ENCODE measurements at regions not wholly inside any gene's neighbourhood (a gene's known extent, or its start where the extent isn't known, plus 50 kb on each side); places are given as distances from the start of the nearest gene placed in this dataset.

- H3K36me3 ChIP-seq (ENCODE audit: control insufficient read depth in 5 of 5, insufficient read depth in 5 of 5, low read length in 5 of 5) = no peaks in the 10 kb centered on the region
- no peaks in the 10 kb centered on the region for H3K4me1 ChIP-seq (ENCODE audit: control insufficient read depth in 5 of 5, insufficient read depth in 5 of 5, low read length in 5 of 5)
- no peak overlapping the region for H3K4me3 ChIP-seq (ENCODE audit: low read depth in 1 of 5, low read length in 5 of 5)
- H3K27ac ChIP-seq (ENCODE audit: low read depth, low read length) = no peak overlapping the region
- H3K27me3 ChIP-seq (ENCODE audit: control insufficient read depth in 5 of 5, insufficient read depth in 4 of 5, low read length in 5 of 5) = peaks cover 0 to 24% (median 12%) of the 10 kb centered on the region in 5 donors
- H3K9me3 ChIP-seq (ENCODE audit: control insufficient read depth in 5 of 5, low read length in 5 of 5) = peaks cover 0 to 3% (median 2%) of the 10 kb centered on the region in 5 donors
- H3K9ac ChIP-seq (ENCODE audit: low read length in 5 of 5) = no peak overlapping the region
These were observed 50.4 kb upstream of the GRIP2 start for GRCh38 chr3:14590569-14590968.

- no peaks in the 10 kb centered on the region for H3K36me3 ChIP-seq (ENCODE audit: control insufficient read depth in 5 of 5, insufficient read depth in 5 of 5, low read length in 5 of 5)
- no peak overlapping the region for H3K9ac ChIP-seq (ENCODE audit: low read length in 5 of 5)
- no peak overlapping the region for H3K4me3 ChIP-seq (ENCODE audit: low read depth in 1 of 5, low read length in 5 of 5)
- no peaks in the 10 kb centered on the region for H3K4me1 ChIP-seq (ENCODE audit: control insufficient read depth in 5 of 5, insufficient read depth in 5 of 5, low read length in 5 of 5)
- H3K27me3 ChIP-seq (ENCODE audit: control insufficient read depth in 5 of 5, insufficient read depth in 4 of 5, low read length in 5 of 5) = peaks cover 0 to 20% (median 12%) of the 10 kb centered on the region in 5 donors
- peaks cover 0 to 3% (median 2%) of the 10 kb centered on the region in 5 donors for H3K9me3 ChIP-seq (ENCODE audit: control insufficient read depth in 5 of 5, low read length in 5 of 5)
- no peak overlapping the region for H3K27ac ChIP-seq (ENCODE audit: low read depth, low read length)
These were observed 52.2 kb upstream of the GRIP2 start for GRCh38 chr3:14592390-14592789.

GRCh38 chr3:14592836-14593235 lies 52.7 kb upstream of the GRIP2 start:
- no peak overlapping the region for H3K9ac ChIP-seq (ENCODE audit: low read length in 5 of 5)
- no peak overlapping the region for H3K27ac ChIP-seq (ENCODE audit: low read depth, low read length)
- H3K36me3 ChIP-seq (ENCODE audit: control insufficient read depth in 5 of 5, insufficient read depth in 5 of 5, low read length in 5 of 5) = no peaks in the 10 kb centered on the region
- H3K9me3 ChIP-seq (ENCODE audit: control insufficient read depth in 5 of 5, low read length in 5 of 5) = peaks cover 0 to 3% (median 2%) of the 10 kb centered on the region in 5 donors
- H3K4me1 ChIP-seq (ENCODE audit: control insufficient read depth in 5 of 5, insufficient read depth in 5 of 5, low read length in 5 of 5) = no peaks in the 10 kb centered on the region
- H3K27me3 ChIP-seq (ENCODE audit: control insufficient read depth in 5 of 5, insufficient read depth in 4 of 5, low read length in 5 of 5) = peaks cover 0 to 21% (median 12%) of the 10 kb centered on the region in 5 donors
- no peak overlapping the region for H3K4me3 ChIP-seq (ENCODE audit: low read depth in 1 of 5, low read length in 5 of 5)

GRCh38 chr3:14594234-14594633 lies 54.1 kb upstream of the GRIP2 start:
- peaks cover 0 to 5% (median 3%) of the 10 kb centered on the region in 5 donors for H3K9me3 ChIP-seq (ENCODE audit: control insufficient read depth in 5 of 5, low read length in 5 of 5)
- no peaks in the 10 kb centered on the region for H3K36me3 ChIP-seq (ENCODE audit: control insufficient read depth in 5 of 5, insufficient read depth in 5 of 5, low read length in 5 of 5)
- no peak overlapping the region for H3K9ac ChIP-seq (ENCODE audit: low read length in 5 of 5)
- H3K27ac ChIP-seq (ENCODE audit: low read depth, low read length) = no peak overlapping the region
- no peaks in the 10 kb centered on the region for H3K4me1 ChIP-seq (ENCODE audit: control insufficient read depth in 5 of 5, insufficient read depth in 5 of 5, low read length in 5 of 5)
- H3K4me3 ChIP-seq (ENCODE audit: low read depth in 1 of 5, low read length in 5 of 5) = no peak overlapping the region
- peaks cover 0 to 26% (median 16%) of the 10 kb centered on the region in 5 donors for H3K27me3 ChIP-seq (ENCODE audit: control insufficient read depth in 5 of 5, insufficient read depth in 4 of 5, low read length in 5 of 5)

- Histone ChIP-seq H3K9me3 (ENCODE audit: control insufficient read depth in 5 of 5, low read length in 5 of 5) (peaks cover 0 to 5% (median 3%) of the 10 kb centered on the region in 5 donors), H3K36me3 (ENCODE audit: control insufficient read depth in 5 of 5, insufficient read depth in 5 of 5, low read length in 5 of 5) (no peaks in the 10 kb centered on the region), H3K27me3 (ENCODE audit: control insufficient read depth in 5 of 5, insufficient read depth in 4 of 5, low read length in 5 of 5) (peaks cover 0 to 39% (median 20%) of the 10 kb centered on the region in 5 donors), H3K4me3 (ENCODE audit: low read depth in 1 of 5, low read length in 5 of 5) (no peak overlapping the region), H3K27ac (ENCODE audit: low read depth, low read length) (no peak overlapping the region), H3K9ac (ENCODE audit: low read length in 5 of 5) (no peak overlapping the region), H3K4me1 (ENCODE audit: control insufficient read depth in 5 of 5, insufficient read depth in 5 of 5, low read length in 5 of 5) (no peaks in the 10 kb centered on the region)
These were observed 55.4 kb upstream of the GRIP2 start for GRCh38 chr3:14595561-14595960.

GRCh38 chr3:14597266-14597665 lies 54.3 kb upstream of the CCDC174 start:
- Histone ChIP-seq H3K4me1 (ENCODE audit: control insufficient read depth in 5 of 5, insufficient read depth in 5 of 5, low read length in 5 of 5) (peaks cover 0 to 3% (median 0%) of the 10 kb centered on the region in 5 donors), H3K27me3 (ENCODE audit: control insufficient read depth in 5 of 5, insufficient read depth in 4 of 5, low read length in 5 of 5) (peaks cover 12 to 51% (median 30%) of the 10 kb centered on the region in 5 donors), H3K36me3 (ENCODE audit: control insufficient read depth in 5 of 5, insufficient read depth in 5 of 5, low read length in 5 of 5) (no peaks in the 10 kb centered on the region), H3K9me3 (ENCODE audit: control insufficient read depth in 5 of 5, low read length in 5 of 5) (peaks cover 0 to 6% (median 0%) of the 10 kb centered on the region in 5 donors), H3K9ac (ENCODE audit: low read length in 5 of 5) (no peak overlapping the region), H3K27ac (ENCODE audit: low read depth, low read length) (no peak overlapping the region), H3K4me3 (ENCODE audit: low read depth in 1 of 5, low read length in 5 of 5) (no peak overlapping the region)

GRCh38 chr3:14598143-14598569 lies 53.4 kb upstream of the CCDC174 start:
- H3K36me3 ChIP-seq (ENCODE audit: control insufficient read depth in 5 of 5, insufficient read depth in 5 of 5, low read length in 5 of 5) = no peaks in the 10 kb centered on the region
- peaks cover 13 to 56% (median 33%) of the 10 kb centered on the region in 5 donors for H3K27me3 ChIP-seq (ENCODE audit: control insufficient read depth in 5 of 5, insufficient read depth in 4 of 5, low read length in 5 of 5)
- H3K4me1 ChIP-seq (ENCODE audit: control insufficient read depth in 5 of 5, insufficient read depth in 5 of 5, low read length in 5 of 5) = peaks cover 0 to 7% (median 2%) of the 10 kb centered on the region in 5 donors
- no peak overlapping the region for H3K4me3 ChIP-seq (ENCODE audit: low read depth in 1 of 5, low read length in 5 of 5)
- H3K9ac ChIP-seq (ENCODE audit: low read length in 5 of 5) = no peak overlapping the region
- peaks cover 0 to 6% (median 0%) of the 10 kb centered on the region in 5 donors for H3K9me3 ChIP-seq (ENCODE audit: control insufficient read depth in 5 of 5, low read length in 5 of 5)
- no peak overlapping the region for H3K27ac ChIP-seq (ENCODE audit: low read depth, low read length)

GRCh38 chr3:14599488-14599887 lies 52.1 kb upstream of the CCDC174 start:
- no peak overlapping the region for H3K4me3 ChIP-seq (ENCODE audit: low read depth in 1 of 5, low read length in 5 of 5)
- H3K36me3 ChIP-seq (ENCODE audit: control insufficient read depth in 5 of 5, insufficient read depth in 5 of 5, low read length in 5 of 5) = no peaks in the 10 kb centered on the region
- H3K9ac ChIP-seq (ENCODE audit: low read length in 5 of 5) = no peak overlapping the region
- no peak overlapping the region for H3K27ac ChIP-seq (ENCODE audit: low read depth, low read length)
- H3K27me3 ChIP-seq (ENCODE audit: control insufficient read depth in 5 of 5, insufficient read depth in 4 of 5, low read length in 5 of 5) = peaks cover 21 to 61% (median 42%) of the 10 kb centered on the region in 5 donors
- H3K4me1 ChIP-seq (ENCODE audit: control insufficient read depth in 5 of 5, insufficient read depth in 5 of 5, low read length in 5 of 5) = peaks cover 0 to 7% (median 2%) of the 10 kb centered on the region in 5 donors
- peaks cover 0 to 12% (median 4%) of the 10 kb centered on the region in 5 donors for H3K9me3 ChIP-seq (ENCODE audit: control insufficient read depth in 5 of 5, low read length in 5 of 5)

- peaks cover 0 to 12% (median 4%) of the 10 kb centered on the region in 5 donors for H3K9me3 ChIP-seq (ENCODE audit: control insufficient read depth in 5 of 5, low read length in 5 of 5)
- H3K27ac ChIP-seq (ENCODE audit: low read depth, low read length) = no peak overlapping the region
- peaks cover 0 to 7% (median 2%) of the 10 kb centered on the region in 5 donors for H3K4me1 ChIP-seq (ENCODE audit: control insufficient read depth in 5 of 5, insufficient read depth in 5 of 5, low read length in 5 of 5)
- no peak overlapping the region for H3K9ac ChIP-seq (ENCODE audit: low read length in 5 of 5)
- H3K4me3 ChIP-seq (ENCODE audit: low read depth in 1 of 5, low read length in 5 of 5) = no peak overlapping the region
- H3K27me3 ChIP-seq (ENCODE audit: control insufficient read depth in 5 of 5, insufficient read depth in 4 of 5, low read length in 5 of 5) = peaks cover 21 to 59% (median 42%) of the 10 kb centered on the region in 5 donors
- H3K36me3 ChIP-seq (ENCODE audit: control insufficient read depth in 5 of 5, insufficient read depth in 5 of 5, low read length in 5 of 5) = no peaks in the 10 kb centered on the region
These were observed 51.5 kb upstream of the CCDC174 start for GRCh38 chr3:14600075-14600474.

- Histone ChIP-seq H3K4me1 (ENCODE audit: control insufficient read depth in 5 of 5, insufficient read depth in 5 of 5, low read length in 5 of 5) (peaks cover 0 to 7% (median 2%) of the 10 kb centered on the region in 5 donors), H3K36me3 (ENCODE audit: control insufficient read depth in 5 of 5, insufficient read depth in 5 of 5, low read length in 5 of 5) (no peaks in the 10 kb centered on the region), H3K9me3 (ENCODE audit: control insufficient read depth in 5 of 5, low read length in 5 of 5) (peaks cover 0 to 12% (median 4%) of the 10 kb centered on the region in 5 donors), H3K27ac (ENCODE audit: low read depth, low read length) (no peak overlapping the region), H3K9ac (ENCODE audit: low read length in 5 of 5) (no peak overlapping the region), H3K4me3 (ENCODE audit: low read depth in 1 of 5, low read length in 5 of 5) (no peak overlapping the region), H3K27me3 (ENCODE audit: control insufficient read depth in 5 of 5, insufficient read depth in 4 of 5, low read length in 5 of 5) (peaks cover 21 to 63% (median 42%) of the 10 kb centered on the region in 5 donors)
These were observed 50.5 kb upstream of the CCDC174 start for GRCh38 chr3:14600856-14601610.

Measured in subcutaneous abdominal adipose tissue (tissue), 5 donors.